H9 (cell line): ENCODE measurements at regions not wholly inside any gene's neighbourhood (a gene's known extent, or its start where the extent isn't known, plus 50 kb on each side); places are given as distances from the start of the nearest gene placed in this dataset.

Experiments
- DNase-seq: peaks from one replicate; pipeline ENCODE4 v3.0.0-alpha.2; 2017
- H2AFZ ChIP-seq: one replicate; pipeline ENCODE4 v1.6.1; 2013; ENCODE audit warnings: mild to moderate bottlenecking, low read length, control low read depth, moderate library complexity
- H2AK5ac ChIP-seq: 2 replicates; pipeline ENCODE4 v1.6.1; 2013; ENCODE audit warnings: low read length, control low read depth, mixed read lengths; ENCODE audit not compliant: insufficient read length
- H2BK120ac ChIP-seq: one replicate; pipeline ENCODE4 v1.6.1; 2013; ENCODE audit warnings: low read depth, mild to moderate bottlenecking, low read length, control low read depth, inconsistent platforms; ENCODE audit not compliant: poor library complexity, severe bottlenecking
- H2BK12ac ChIP-seq: 2 replicates; pipeline ENCODE4 v1.6.1; 2013; ENCODE audit warnings: low read length, control low read depth, mixed read lengths, low read depth; ENCODE audit not compliant: insufficient read length
- H2BK15ac ChIP-seq: 2 replicates; pipeline ENCODE4 v1.6.1; 2013; ENCODE audit warnings: low read depth, low read length, control low read depth
- H2BK20ac ChIP-seq: one replicate; pipeline ENCODE4 v1.6.1; 2013; ENCODE audit warnings: low read depth, mild to moderate bottlenecking, low read length, control low read depth, inconsistent platforms; ENCODE audit not compliant: poor library complexity, severe bottlenecking
- H2BK5ac ChIP-seq: 2 replicates; pipeline ENCODE4 v1.6.1; 2013; ENCODE audit warnings: low read length, control low read depth, mixed read lengths; ENCODE audit not compliant: insufficient read length
- H3K14ac ChIP-seq: 2 replicates; pipeline ENCODE4 v1.6.1; 2013; ENCODE audit warnings: low read length, control low read depth; ENCODE audit not compliant: insufficient read depth
- H3K18ac ChIP-seq: 2 replicates; pipeline ENCODE4 v1.6.1; 2013; ENCODE audit warnings: low read depth, mild to moderate bottlenecking, mixed read lengths, low read length, control low read depth; ENCODE audit not compliant: insufficient read length
- H3K23ac ChIP-seq: 2 replicates; pipeline ENCODE4 v1.6.1; 2013; ENCODE audit warnings: low read length, control low read depth, mixed read lengths, low read depth; ENCODE audit not compliant: insufficient read length
- H3K23me2 ChIP-seq: 2 replicates; pipeline ENCODE4 v1.6.1; 2013; ENCODE audit warnings: low read depth, mild to moderate bottlenecking, mixed read lengths, low read length, control low read depth; ENCODE audit not compliant: insufficient read length, poor library complexity, severe bottlenecking
- H3K27ac ChIP-seq: 2 replicates; pipeline ENCODE4 v1.5.1; 2013; ENCODE audit warnings: low read length, control low read depth, mixed read lengths, low read depth; ENCODE audit not compliant: insufficient read length
- H3K27me3 ChIP-seq: 2 replicates; pipeline ENCODE4 v1.6.1; 2013; ENCODE audit warnings: low read length, control low read depth, inconsistent platforms; ENCODE audit not compliant: insufficient read depth
- H3K4ac ChIP-seq: 2 replicates; pipeline ENCODE4 v1.6.1; 2013; ENCODE audit warnings: low read depth, mild to moderate bottlenecking, control low read depth, inconsistent platforms, low read length, moderate library complexity
- H3K4me1 ChIP-seq: 2 replicates; pipeline ENCODE4 v1.6.1; 2013; ENCODE audit warnings: low read length, control low read depth, inconsistent platforms; ENCODE audit not compliant: insufficient read depth
- H3K4me2 ChIP-seq: 2 replicates; pipeline ENCODE4 v1.6.1; 2013; ENCODE audit warnings: low read length, control low read depth, mixed read lengths; ENCODE audit not compliant: insufficient read length, insufficient read depth
- H3K56ac ChIP-seq: 2 replicates; pipeline ENCODE4 v1.6.1; 2013; ENCODE audit warnings: low read depth, mild to moderate bottlenecking, mixed read lengths, low read length, control low read depth; ENCODE audit not compliant: insufficient read length
- H3K79me1 ChIP-seq: 2 replicates; pipeline ENCODE4 v1.6.1; 2013; ENCODE audit warnings: low read depth, mild to moderate bottlenecking, moderate library complexity, low read length, control low read depth, inconsistent platforms; ENCODE audit not compliant: insufficient read depth, poor library complexity, severe bottlenecking
- H3K79me2 ChIP-seq: 2 replicates; pipeline ENCODE4 v1.6.1; 2013; ENCODE audit warnings: low read length, control low read depth, inconsistent platforms; ENCODE audit not compliant: insufficient read depth
- H3K9ac ChIP-seq: 2 replicates; pipeline ENCODE4 v1.6.1; 2013; ENCODE audit warnings: low read length, control low read depth, mixed read lengths; ENCODE audit not compliant: insufficient read length; ENCODE audit errors: extremely low read depth
- H3K9me3 ChIP-seq: one replicate; pipeline ENCODE4 v1.6.1; 2013; ENCODE audit warnings: low read depth, low read length, inconsistent platforms; ENCODE audit not compliant: control insufficient read depth
- H3T11ph ChIP-seq: one replicate; pipeline ENCODE4 v1.6.1; 2013; ENCODE audit warnings: mild to moderate bottlenecking, low read length, control low read depth, inconsistent platforms
- H4K20me1 ChIP-seq: one replicate; pipeline ENCODE4 v1.6.1; 2013; ENCODE audit not compliant: control insufficient read depth, insufficient read length, insufficient read depth
- H4K5ac ChIP-seq: 2 replicates; pipeline ENCODE4 v1.6.1; 2013; ENCODE audit warnings: low read depth, mild to moderate bottlenecking, mixed read lengths, low read length, control low read depth; ENCODE audit not compliant: insufficient read length
- H4K8ac ChIP-seq: replicated peaks from 2 replicates; pipeline ENCODE4 v1.6.1; 2013; ENCODE audit warnings: low read length, control low read depth, mixed read lengths, low read depth; ENCODE audit not compliant: insufficient read length
- H4K91ac ChIP-seq: 2 replicates; pipeline ENCODE4 v1.6.1; 2013; ENCODE audit warnings: low read depth, mild to moderate bottlenecking, moderate library complexity, mixed read lengths, low read length, control low read depth; ENCODE audit not compliant: insufficient read length
- H3K27ac Mint-ChIP-seq, 3 experiments: 2 replicates in 2 of 3; 3 replicates in 1 of 3; pipeline ENCODE4 v1.8.0; 2020 to 2021; ENCODE audit warnings: mixed read lengths in 3 of 3, mild to moderate bottlenecking in 1 of 3, moderate library complexity in 1 of 3
- H3K27me3 Mint-ChIP-seq: 2 replicates; pipeline ENCODE4 v1.8.0; 2021; ENCODE audit warnings: low read depth, mild to moderate bottlenecking, moderate library complexity, mixed read lengths
- H3K36me3 Mint-ChIP-seq, 3 experiments: 2 replicates in 2 of 3; 3 replicates in 1 of 3; pipeline ENCODE4 v1.8.0; 2020 to 2021; ENCODE audit warnings: low read depth in 3 of 3, mixed read lengths in 3 of 3; ENCODE audit not compliant: insufficient read depth in 1 of 3
- H3K4me1 Mint-ChIP-seq, 2 experiments: 2 replicates each; pipeline ENCODE4 v1.8.0; 2020; ENCODE audit warnings: mixed read lengths in 2 of 2
- H3K4me3 Mint-ChIP-seq, 2 experiments: 2 replicates in 1 of 2; 3 replicates in 1 of 2; pipeline ENCODE4 v1.8.0; 2020 to 2021; ENCODE audit warnings: mild to moderate bottlenecking in 2 of 2, mixed read lengths in 2 of 2, moderate library complexity in 1 of 2
- H3K9me3 Mint-ChIP-seq, 2 experiments: 2 replicates in 1 of 2; 3 replicates in 1 of 2; pipeline ENCODE4 v1.8.0; 2020; ENCODE audit warnings: mild to moderate bottlenecking in 2 of 2, mixed read lengths in 2 of 2, moderate library complexity in 1 of 2
- WGBS: extraction: QIAGEN DNeasy Blood & Tissue Kit; methylation state at CpG from one replicate; pipeline ENCODE4 v1.1.7; 2013; ENCODE audit warnings: missing lambda C conversion rate, low lambda C conversion rate, mixed read lengths; ENCODE audit not compliant: insufficient read length; ENCODE audit errors: extremely low coverage; 5-methylcytosine and 5-hydroxymethylcytosine counted together
- TF ChIP-seq, protein P1 (sequence below): fragments of 200-600 bp; sonication (generic); conservative IDR thresholded peaks from 3 replicates; pipeline ENCODE4 v1.8.0; 2021; ENCODE audit warnings: antibody characterized with exemption, mild to moderate bottlenecking

GRCh38 chr11:32183512-32183911, 92.6 kb downstream of the RCN1 start:
- Histone ChIP-seq H3K79me2 (no peaks in the 10 kb centered on the region), H4K8ac (no peak overlapping the region), H3K14ac (no peak overlapping the region), H3K9me3 (no peaks in the 10 kb centered on the region), H3K4me1 (no peaks in the 10 kb centered on the region), H3K4me2 (no peak overlapping the region), H2AK5ac (no peak overlapping the region), H2BK12ac (no peak overlapping the region), H3K79me1 (no peaks in the 10 kb centered on the region), H3T11ph (no peak overlapping the region), H3K27me3 (no peaks in the 10 kb centered on the region), H2AFZ (no peak overlapping the region), H2BK5ac (no peak overlapping the region), H3K23ac (no peak overlapping the region), H3K23me2 (no peaks in the 10 kb centered on the region), H2BK20ac (no peak overlapping the region), H3K4ac (no peak overlapping the region), H4K20me1 (no peaks in the 10 kb centered on the region), H3K27ac (no peak overlapping the region), H3K9ac (no peak overlapping the region), H4K5ac (no peak overlapping the region), H3K56ac (no peak overlapping the region), H4K91ac (no peak overlapping the region), H2BK120ac (no peak overlapping the region), H2BK15ac (no peak overlapping the region), H3K18ac (no peak overlapping the region)
- no peaks in the 10 kb centered on the region for H3K9me3 Mint-ChIP-seq
- no peak overlapping the region for H3K4me3 Mint-ChIP-seq
- H3K27me3 Mint-ChIP-seq: peaks cover 8% of the 10 kb centered on the region; the same call in 1 of the 2 replicates
- no peak for DNase-seq
- 0 out of 4 replicates have a peak, but pooled peaks cover 0 to 5% of the 10 kb centered on the region in 2 experiments for H3K4me1 Mint-ChIP-seq
- no peaks in the 10 kb centered on the region for H3K36me3 Mint-ChIP-seq
- TF ChIP-seq, protein P1, sequence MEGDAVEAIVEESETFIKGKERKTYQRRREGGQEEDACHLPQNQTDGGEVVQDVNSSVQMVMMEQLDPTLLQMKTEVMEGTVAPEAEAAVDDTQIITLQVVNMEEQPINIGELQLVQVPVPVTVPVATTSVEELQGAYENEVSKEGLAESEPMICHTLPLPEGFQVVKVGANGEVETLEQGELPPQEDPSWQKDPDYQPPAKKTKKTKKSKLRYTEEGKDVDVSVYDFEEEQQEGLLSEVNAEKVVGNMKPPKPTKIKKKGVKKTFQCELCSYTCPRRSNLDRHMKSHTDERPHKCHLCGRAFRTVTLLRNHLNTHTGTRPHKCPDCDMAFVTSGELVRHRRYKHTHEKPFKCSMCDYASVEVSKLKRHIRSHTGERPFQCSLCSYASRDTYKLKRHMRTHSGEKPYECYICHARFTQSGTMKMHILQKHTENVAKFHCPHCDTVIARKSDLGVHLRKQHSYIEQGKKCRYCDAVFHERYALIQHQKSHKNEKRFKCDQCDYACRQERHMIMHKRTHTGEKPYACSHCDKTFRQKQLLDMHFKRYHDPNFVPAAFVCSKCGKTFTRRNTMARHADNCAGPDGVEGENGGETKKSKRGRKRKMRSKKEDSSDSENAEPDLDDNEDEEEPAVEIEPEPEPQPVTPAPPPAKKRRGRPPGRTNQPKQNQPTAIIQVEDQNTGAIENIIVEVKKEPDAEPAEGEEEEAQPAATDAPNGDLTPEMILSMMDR: no peak
- H3K27ac Mint-ChIP-seq: no peak overlapping the region
- WGBS: no CpG with 5 or more reads among the region's 3 CpGs
